Activated naive CD8-positive, alpha-beta T cell treated with anti-CD3 and anti-CD28 coated beads, Interleukin-2, amount 10 ng/mL, durations not matched to agents 7 days and 5 days (primary cell): ENCODE measurements at regions not wholly inside any gene's neighbourhood (a gene's known extent, or its start where the extent isn't known, plus 50 kb on each side); places are given as distances from the start of the nearest gene placed in this dataset.
A peak's percentile ranks its signal among the peaks of the same experiment; 100 is the strongest.

Experiments used
- ATAC-seq: fragments of 150-1000 bp; cut with Tn5 transposase; one replicate; pipeline ENCODE4 v1.10.0; 2021; ENCODE audit warnings: low read depth, moderate library complexity
- POLR2A ChIA-PET: fragments of 350-600 bp; sonication (Branson Sonifier 250); formaldehyde crosslinking; loops from one replicate; lab custom pipeline; 2021; ENCODE audit warnings: antibody characterized with exemption; lab: Charles Lee
- DNase-seq: peaks from one replicate; pipeline ENCODE4 v3.0.0; 2021
- H3K27ac Mint-ChIP-seq: one replicate; pipeline ENCODE4 v1.8.0; 2022; ENCODE audit warnings: mild to moderate bottlenecking, mixed read lengths
- H3K27me3 Mint-ChIP-seq: one replicate; pipeline ENCODE4 v1.8.0; 2022; ENCODE audit warnings: mild to moderate bottlenecking, moderate library complexity, mixed read lengths
- H3K36me3 Mint-ChIP-seq: one replicate; pipeline ENCODE4 v1.8.0; 2021; ENCODE audit warnings: mild to moderate bottlenecking, mixed read lengths
- H3K4me1 Mint-ChIP-seq: one replicate; pipeline ENCODE4 v1.8.0; 2021; ENCODE audit warnings: mixed read lengths
- H3K4me3 Mint-ChIP-seq: one replicate; pipeline ENCODE4 v1.8.0; 2022; ENCODE audit warnings: mild to moderate bottlenecking, moderate library complexity, mixed read lengths
- H3K9me3 Mint-ChIP-seq: one replicate; pipeline ENCODE4 v1.8.0; 2021; ENCODE audit warnings: mixed read lengths

DNA sequence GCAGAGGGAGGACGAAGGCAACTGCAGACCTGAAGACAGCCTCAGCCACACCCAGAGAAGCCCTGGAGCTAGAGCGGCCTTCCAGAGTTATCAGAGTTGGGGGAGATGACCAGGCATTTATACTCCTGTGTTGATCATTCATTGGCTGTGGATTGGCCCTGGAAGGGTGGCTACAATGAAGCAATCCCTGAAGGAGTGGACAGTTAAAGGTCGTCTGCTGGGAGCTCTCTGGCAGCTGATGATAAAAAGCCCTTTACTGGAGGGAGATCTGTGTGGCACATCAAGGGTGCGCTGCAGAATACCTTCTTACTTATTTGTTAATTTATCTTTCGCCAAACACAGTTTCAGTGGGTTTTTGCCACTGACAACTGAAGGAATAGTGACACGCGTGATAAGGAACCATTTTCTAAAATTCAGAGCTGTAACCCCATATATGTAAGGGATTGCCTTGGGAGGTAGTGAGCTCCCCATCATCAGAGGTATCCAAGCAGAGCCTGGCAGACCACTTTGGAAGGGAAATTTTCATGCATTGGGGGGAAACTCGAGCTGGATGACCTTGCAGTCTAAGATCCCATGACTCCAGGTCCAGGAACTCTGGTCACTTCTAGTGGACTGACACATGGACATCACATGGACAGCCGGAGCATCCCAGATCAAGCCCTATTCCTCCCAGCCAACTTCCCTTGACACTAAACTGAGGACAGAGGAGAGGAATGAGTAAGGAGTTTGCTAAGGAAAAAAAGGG is 126.4 kb upstream of the GADD45A start:
- H3K4me1 Mint-ChIP-seq: peaks cover 3% of the 10 kb centered on the region
- H3K9me3 Mint-ChIP-seq: no peaks in the 10 kb centered on the region
- no peaks in the 10 kb centered on the region for H3K36me3 Mint-ChIP-seq
- H3K27ac Mint-ChIP-seq: no peak overlapping the region
- DNase-seq: no peak
- peaks cover 10% of the 10 kb centered on the region for H3K27me3 Mint-ChIP-seq
- POLR2A ChIA-PET: no interaction called here
- no peak overlapping the region for H3K4me3 Mint-ChIP-seq
- no peak for ATAC-seq

DNA sequence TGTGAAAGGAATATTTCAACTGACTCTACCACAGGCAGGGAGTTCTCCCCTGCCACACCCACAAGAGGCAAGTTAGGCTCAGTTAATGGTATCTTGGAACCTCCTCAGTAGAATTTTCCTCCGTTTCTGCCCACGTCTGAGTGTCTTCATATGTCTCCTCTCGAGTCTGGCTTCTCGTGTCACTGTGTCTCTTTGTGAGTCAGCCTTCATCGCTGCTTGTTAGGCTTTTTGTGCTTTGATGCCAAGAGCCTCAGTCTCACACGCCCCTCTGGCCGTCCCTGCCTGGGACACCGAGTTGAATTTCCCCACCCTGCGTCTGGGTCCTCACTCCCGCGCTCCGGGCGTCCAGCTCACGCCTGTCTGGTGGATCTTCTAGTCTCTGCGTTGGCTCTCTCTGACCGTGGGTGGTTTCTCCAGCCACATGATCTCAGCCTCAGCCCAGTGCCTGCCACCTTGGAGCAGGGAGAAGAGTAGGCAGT is 125.7 kb upstream of the GADD45A start:
- H3K4me3 Mint-ChIP-seq: no peak overlapping the region
- no peaks in the 10 kb centered on the region for H3K9me3 Mint-ChIP-seq
- H3K27me3 Mint-ChIP-seq: peaks cover 10% of the 10 kb centered on the region
- H3K27ac Mint-ChIP-seq: no peak overlapping the region
- DNase-seq (no peak), ATAC-seq (no peak)
- POLR2A ChIA-PET: no interaction called here
- no peaks in the 10 kb centered on the region for H3K36me3 Mint-ChIP-seq
- H3K4me1 Mint-ChIP-seq: peaks cover 3% of the 10 kb centered on the region

GRCh38 chr1:67560580-67561255 is 124.3 kb upstream of the GADD45A start:
- no peak for ATAC-seq
- no peak for DNase-seq
- peaks cover 3% of the 10 kb centered on the region for H3K4me1 Mint-ChIP-seq
- no peak overlapping the region for H3K27ac Mint-ChIP-seq
- H3K9me3 Mint-ChIP-seq: no peaks in the 10 kb centered on the region
- H3K36me3 Mint-ChIP-seq: no peaks in the 10 kb centered on the region
- peaks cover 11% of the 10 kb centered on the region for H3K27me3 Mint-ChIP-seq
- no peak overlapping the region for H3K4me3 Mint-ChIP-seq
- POLR2A ChIA-PET: interaction anchor here (0.8 kb wide), 1 partner anchor 200 kb away, joined by 4 read pairs; no protein-coding TSS in a partner anchor

DNA sequence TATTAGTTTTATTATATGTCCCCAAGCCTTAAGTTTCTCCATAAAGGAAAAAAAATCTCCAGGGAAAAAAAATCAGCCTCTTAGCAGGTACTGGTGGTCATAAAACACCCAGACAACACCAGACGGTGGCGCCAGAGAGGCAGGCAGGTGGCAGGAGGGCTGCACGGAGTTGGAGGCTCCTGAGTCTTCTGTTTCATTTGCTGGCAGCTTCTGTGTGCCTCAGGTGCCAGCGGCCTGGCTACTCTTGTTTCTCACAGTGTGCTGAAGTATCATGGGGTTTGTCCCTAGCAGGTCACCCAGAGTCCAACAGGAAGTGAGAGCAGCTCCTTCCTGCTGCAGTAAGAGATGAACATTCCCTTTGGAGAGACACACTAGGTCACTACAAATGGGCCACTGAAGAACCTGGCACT is 123.3 kb upstream of the GADD45A start:
- Mint-ChIP-seq H3K4me3 (no peak overlapping the region), H3K36me3 (no peaks in the 10 kb centered on the region), H3K27ac (no peak overlapping the region), H3K9me3 (no peaks in the 10 kb centered on the region), H3K27me3 (peaks cover 11% of the 10 kb centered on the region), H3K4me1 (peaks cover 3% of the 10 kb centered on the region)
- DNase-seq (peak; percentile 86), ATAC-seq (peak; percentile 90)
- POLR2A ChIA-PET: interaction anchor here (0.8 kb wide), 1 partner anchor 199 kb away, joined by 4 read pairs; no protein-coding TSS in a partner anchor

DNA sequence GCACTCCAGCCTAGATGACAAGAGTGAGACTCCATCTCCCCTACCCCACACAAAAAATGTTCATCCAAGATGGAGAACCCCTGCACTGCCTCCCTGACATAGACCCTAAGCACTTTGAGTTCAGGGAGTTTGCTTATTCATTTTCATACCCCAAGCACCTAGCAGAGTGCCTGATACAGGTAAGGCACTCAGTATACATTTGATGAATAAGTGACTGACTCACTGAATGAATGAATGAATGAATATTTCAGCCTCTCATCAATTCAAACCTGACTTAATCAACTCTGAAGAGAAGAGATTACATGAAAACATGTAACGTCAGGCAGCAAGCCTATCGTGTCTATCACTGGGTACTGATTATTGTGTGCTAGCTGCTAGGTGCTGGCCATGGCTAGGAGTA is 121.3 kb upstream of the GADD45A start:
- POLR2A ChIA-PET: no interaction called here
- H3K27me3 Mint-ChIP-seq: peaks cover 5% of the 10 kb centered on the region
- H3K36me3 Mint-ChIP-seq: no peaks in the 10 kb centered on the region
- H3K9me3 Mint-ChIP-seq: no peaks in the 10 kb centered on the region
- H3K4me3 Mint-ChIP-seq: no peak overlapping the region
- no peak for DNase-seq
- H3K27ac Mint-ChIP-seq: no peak overlapping the region
- no peak for ATAC-seq
- no peaks in the 10 kb centered on the region for H3K4me1 Mint-ChIP-seq

GRCh38 chr1:67564193-67564592 is 120.8 kb upstream of the GADD45A start:
- Mint-ChIP-seq H3K27me3 (peaks cover 5% of the 10 kb centered on the region), H3K27ac (no peak overlapping the region), H3K9me3 (no peaks in the 10 kb centered on the region), H3K4me3 (no peak overlapping the region), H3K4me1 (no peaks in the 10 kb centered on the region), H3K36me3 (no peaks in the 10 kb centered on the region)
- DNase-seq (no peak), ATAC-seq (no peak)
- POLR2A ChIA-PET: no interaction called here

GRCh38 chr1:67566803-67567377 is 118.1 kb upstream of the GADD45A start:
- Mint-ChIP-seq H3K4me3 (no peak overlapping the region), H3K9me3 (no peaks in the 10 kb centered on the region), H3K4me1 (no peaks in the 10 kb centered on the region), H3K36me3 (no peaks in the 10 kb centered on the region), H3K27ac (no peak overlapping the region), H3K27me3 (peaks cover 2% of the 10 kb centered on the region)
- DNase-seq (no peak), ATAC-seq (no peak)
- POLR2A ChIA-PET: no interaction called here

DNA sequence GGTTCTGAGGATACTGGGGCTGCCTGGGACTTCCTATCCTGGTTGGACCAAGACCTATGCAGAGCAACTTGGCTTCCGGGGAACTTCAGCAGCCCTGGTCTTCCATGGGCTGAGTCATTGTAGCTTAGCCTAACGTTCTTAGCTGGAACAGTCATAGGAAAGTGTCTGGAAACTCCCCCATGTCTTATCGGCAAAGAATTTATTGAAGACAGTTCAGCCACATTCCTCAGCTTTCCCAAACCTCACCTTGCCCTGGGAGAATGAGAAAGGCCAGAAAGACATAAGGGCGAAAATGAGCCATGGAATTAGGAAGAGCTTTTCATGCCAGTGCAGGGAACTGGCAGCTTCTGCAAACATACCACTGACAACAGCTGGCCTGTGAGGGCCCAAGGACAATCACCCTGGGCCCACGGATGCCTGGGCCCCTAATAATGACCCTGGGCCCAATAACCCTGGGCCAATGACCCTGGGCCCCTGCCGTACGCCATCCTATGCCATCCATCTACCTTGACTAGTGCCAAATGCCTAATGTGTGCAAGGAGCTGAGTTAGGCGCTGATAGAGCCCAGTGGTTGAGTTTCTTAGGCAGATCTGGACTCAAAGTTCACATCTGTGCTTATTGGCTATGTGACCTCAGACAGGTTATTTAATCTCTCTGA is 114.4 kb upstream of the GADD45A start:
- Mint-ChIP-seq H3K27ac (no peak overlapping the region), H3K4me1 (no peaks in the 10 kb centered on the region), H3K36me3 (no peaks in the 10 kb centered on the region), H3K9me3 (no peaks in the 10 kb centered on the region), H3K4me3 (no peak overlapping the region), H3K27me3 (peaks cover 2% of the 10 kb centered on the region)
- DNase-seq (no peak), ATAC-seq (no peak)
- POLR2A ChIA-PET: no interaction called here

DNA sequence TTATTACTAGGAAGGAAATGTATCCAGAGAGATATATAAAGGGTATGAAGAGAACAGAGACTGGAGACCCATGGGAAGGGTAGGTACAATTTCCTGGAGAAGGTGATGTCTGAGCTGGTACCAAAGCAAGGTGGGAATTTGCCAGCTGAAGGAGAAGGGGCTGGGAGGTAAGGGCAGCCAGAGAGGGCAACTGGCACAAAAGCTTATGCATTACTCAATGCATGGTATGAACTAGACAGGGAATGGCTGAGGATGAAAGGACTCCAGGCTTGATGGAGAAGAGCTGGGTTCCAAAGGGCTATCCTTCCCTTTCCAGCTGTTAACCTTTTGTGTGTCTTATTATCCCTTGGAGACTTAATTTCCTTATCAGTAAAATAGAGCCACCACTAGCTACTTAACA is 113.6 kb upstream of the GADD45A start:
- POLR2A ChIA-PET: no interaction called here
- Mint-ChIP-seq H3K27me3 (peaks cover 2% of the 10 kb centered on the region), H3K4me1 (no peaks in the 10 kb centered on the region), H3K4me3 (no peak overlapping the region), H3K27ac (no peak overlapping the region), H3K9me3 (no peaks in the 10 kb centered on the region), H3K36me3 (no peaks in the 10 kb centered on the region)
- DNase-seq (no peak), ATAC-seq (no peak)

- no peaks in the 10 kb centered on the region for H3K4me1 Mint-ChIP-seq
- DNase-seq: no peak
- no peaks in the 10 kb centered on the region for H3K36me3 Mint-ChIP-seq
- POLR2A ChIA-PET: no interaction called here
- H3K4me3 Mint-ChIP-seq: no peak overlapping the region
- no peak overlapping the region for H3K27ac Mint-ChIP-seq
- H3K9me3 Mint-ChIP-seq: no peaks in the 10 kb centered on the region
- ATAC-seq: no peak
- H3K27me3 Mint-ChIP-seq: peaks cover 2% of the 10 kb centered on the region
Observed at GRCh38 chr1:67571901-67572593, 113.0 kb upstream of the GADD45A start.

DNA sequence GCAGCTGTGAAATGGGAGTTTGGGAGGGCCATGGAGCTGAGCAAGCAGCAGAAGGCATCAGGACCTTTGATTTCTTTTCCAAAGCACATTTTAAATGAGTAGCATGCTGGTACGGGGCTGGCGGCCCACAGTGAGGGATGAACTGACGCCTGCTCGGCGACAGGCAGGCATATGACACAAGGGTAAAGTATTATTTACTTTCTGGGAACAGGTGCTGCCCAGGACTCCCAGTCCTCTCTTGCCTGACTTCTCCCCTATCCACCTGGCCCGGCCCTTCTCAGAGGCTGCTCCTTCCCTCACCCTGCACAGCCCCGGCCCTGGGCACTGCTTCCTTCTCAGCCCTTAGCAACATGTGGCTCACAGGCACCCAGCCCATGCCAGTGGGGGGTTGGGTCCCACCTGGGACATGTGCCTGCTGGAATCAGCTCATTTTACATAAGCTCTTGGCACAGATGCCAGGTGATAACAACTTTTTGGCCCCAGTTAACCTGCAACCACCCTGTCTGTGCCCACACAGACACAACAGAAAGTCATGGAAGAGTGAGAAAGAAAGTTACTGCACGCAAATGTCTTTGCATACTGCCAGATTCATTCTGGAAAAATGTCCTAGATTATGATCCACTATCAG is 112.3 kb upstream of the GADD45A start:
- no peak for DNase-seq
- ATAC-seq: no peak
- Mint-ChIP-seq H3K27me3 (peaks cover 2% of the 10 kb centered on the region), H3K36me3 (no peaks in the 10 kb centered on the region), H3K4me1 (no peaks in the 10 kb centered on the region), H3K27ac (no peak overlapping the region), H3K9me3 (no peaks in the 10 kb centered on the region), H3K4me3 (no peak overlapping the region)
- POLR2A ChIA-PET: no interaction called here

DNA sequence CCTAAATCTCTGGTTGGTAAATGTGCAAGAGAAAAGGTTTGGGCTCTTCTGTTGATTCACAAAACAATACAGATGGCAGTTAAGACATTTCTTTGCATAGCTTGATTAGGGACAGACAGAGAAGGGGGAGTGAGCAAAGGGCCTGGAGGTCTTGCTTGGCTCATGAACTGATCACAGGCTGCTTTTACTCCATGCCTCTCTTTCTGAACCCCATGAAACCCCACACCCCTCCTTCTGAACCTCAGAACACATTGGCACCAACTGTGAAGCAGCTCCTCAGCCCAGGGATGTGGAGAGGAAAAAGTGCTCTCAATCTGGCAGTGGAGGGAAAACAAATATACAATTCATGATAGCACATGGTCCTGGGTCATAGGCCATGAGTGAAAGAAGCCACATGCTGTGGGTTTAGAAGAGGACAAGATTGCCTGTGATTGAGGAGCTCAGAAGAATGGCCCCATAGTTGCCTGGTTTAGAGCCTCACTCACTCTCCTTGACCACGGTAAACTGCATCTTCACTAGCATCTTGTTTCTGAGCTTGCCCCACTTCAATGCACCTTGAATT is 111.6 kb upstream of the GADD45A start:
- no peak overlapping the region for H3K27ac Mint-ChIP-seq
- peaks cover 2% of the 10 kb centered on the region for H3K27me3 Mint-ChIP-seq
- H3K4me1 Mint-ChIP-seq: peaks cover 2% of the 10 kb centered on the region
- ATAC-seq (no peak), DNase-seq (no peak)
- H3K4me3 Mint-ChIP-seq: no peak overlapping the region
- H3K9me3 Mint-ChIP-seq: no peaks in the 10 kb centered on the region
- H3K36me3 Mint-ChIP-seq: no peaks in the 10 kb centered on the region
- POLR2A ChIA-PET: no interaction called here
